DND-41 (cell line): ENCODE measurements at regions not wholly inside any gene's neighbourhood (a gene's known extent, or its start where the extent isn't known, plus 50 kb on each side); places are given as distances from the start of the nearest gene placed in this dataset.
"Not testable (repeated sequence)": the region's sequence is repeated elsewhere in the genome, so short reads cannot be mapped to it uniquely, and the experiment has no call there.

Source experiments
- ATAC-seq: fragments of 200-7000 bp; cut with Tn5 transposase; 3 replicates; pipeline ENCODE4 v1.9.1; 2021; ENCODE audit warnings: low read depth; ENCODE audit not compliant: insufficient read depth
- DNase-seq: peaks from one replicate; pipeline ENCODE4 v3.0.0-alpha.2; 2020
- H2AFZ ChIP-seq: 2 replicates; pipeline ENCODE4 v1.6.0; 2012; ENCODE audit warnings: low read depth, low read length
- H3K27ac ChIP-seq: 2 replicates; pipeline ENCODE4 v1.5.1; 2012; ENCODE audit warnings: low read length, inconsistent platforms
- H3K27me3 ChIP-seq: fragments of 200-600 bp; sonication (generic); 2 replicates; pipeline ENCODE4 v1.6.0; 2012; ENCODE audit warnings: low read length, mild to moderate bottlenecking, inconsistent platforms; ENCODE audit not compliant: insufficient read depth, poor library complexity
- H3K36me3 ChIP-seq: 2 replicates; pipeline ENCODE4 v1.5.1; 2012; ENCODE audit warnings: low read length, inconsistent platforms; ENCODE audit not compliant: insufficient read depth
- H3K4me1 ChIP-seq: 2 replicates; pipeline ENCODE4 v1.5.1; 2012; ENCODE audit warnings: mild to moderate bottlenecking, low read length; ENCODE audit not compliant: insufficient read depth
- H3K4me2 ChIP-seq: 2 replicates; pipeline ENCODE4 v1.6.0; 2012; ENCODE audit warnings: mild to moderate bottlenecking, moderate library complexity, low read length, inconsistent platforms; ENCODE audit not compliant: insufficient read depth
- H3K4me3 ChIP-seq, 2 experiments: fragments of 200-600 bp in 1 of 2; shearing (Covaris generic) in 1 of 2; 2 replicates each; pipeline ENCODE4 v1.5.1; 2012 to 2016; ENCODE audit warnings: inconsistent platforms in 2 of 2, low read length in 2 of 2, mild to moderate bottlenecking in 2 of 2, low read depth in 1 of 2, moderate library complexity in 1 of 2
- H3K79me2 ChIP-seq: 2 replicates; pipeline ENCODE4 v1.6.0; 2012; ENCODE audit warnings: low read length, inconsistent platforms; ENCODE audit not compliant: insufficient read depth
- H3K9ac ChIP-seq: 2 replicates; pipeline ENCODE4 v1.6.0; 2012; ENCODE audit warnings: low read depth, mild to moderate bottlenecking, inconsistent platforms, low read length, moderate library complexity
- H3K9me3 ChIP-seq: 2 replicates; pipeline ENCODE4 v1.5.1; 2012; ENCODE audit warnings: low read length, moderate library complexity, mild to moderate bottlenecking, inconsistent platforms; ENCODE audit not compliant: insufficient read depth, severe bottlenecking
- H4K20me1 ChIP-seq: 2 replicates; pipeline ENCODE4 v1.6.0; 2012; ENCODE audit warnings: low read length; ENCODE audit not compliant: insufficient read depth
- EZH2 ChIP-seq: IDR thresholded peaks from 3 replicates; pipeline ENCODE4 v1.6.1; 2012; ENCODE audit warnings: borderline replicate concordance, low read depth, mild to moderate bottlenecking, moderate library complexity, low read length, inconsistent platforms; ENCODE audit not compliant: severe bottlenecking
- TF ChIP-seq, protein P1 (sequence below): IDR thresholded peaks from 2 replicates; pipeline ENCODE4 v1.5.1; 2012; ENCODE audit warnings: borderline replicate concordance, low read length, moderate library complexity, mild to moderate bottlenecking; ENCODE audit not compliant: poor library complexity, severe bottlenecking; ENCODE audit errors: extremely low read depth

DNA sequence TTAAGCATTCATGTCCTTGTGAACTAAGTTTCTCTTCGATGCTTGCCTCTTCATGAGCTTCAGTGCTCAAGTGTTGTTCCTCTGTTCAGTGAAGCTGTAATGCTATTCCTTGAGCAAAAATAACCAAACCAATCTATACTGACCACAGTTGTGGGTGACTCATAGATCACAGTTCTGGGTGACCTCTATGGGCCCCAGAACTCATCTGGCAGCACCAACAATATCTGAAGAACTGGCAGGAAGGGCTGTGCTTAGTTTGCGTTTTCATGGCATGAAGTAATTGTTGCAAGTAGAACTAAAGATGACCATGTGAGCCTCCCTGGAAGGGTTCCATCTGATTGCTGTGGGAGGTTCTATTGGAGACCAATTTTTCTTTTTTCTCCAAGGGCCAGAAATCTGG, 106.2 kb downstream of the CCNG2 start:
- Histone ChIP-seq H4K20me1 (no peaks in the 10 kb centered on the region), H3K79me2 (no peaks in the 10 kb centered on the region), H3K4me3 (no peak overlapping the region), H3K4me2 (no peak overlapping the region), H3K36me3 (no peaks in the 10 kb centered on the region), H3K9ac (no peak overlapping the region), H3K27me3 (no peaks in the 10 kb centered on the region), H2AFZ (no peak overlapping the region), H3K9me3 (no peaks in the 10 kb centered on the region), H3K27ac (no peak overlapping the region), H3K4me1 (no peaks in the 10 kb centered on the region)
- ATAC-seq (no peak), DNase-seq (no peak)
- no peak for TF ChIP-seq EZH2
- TF ChIP-seq, protein P1, sequence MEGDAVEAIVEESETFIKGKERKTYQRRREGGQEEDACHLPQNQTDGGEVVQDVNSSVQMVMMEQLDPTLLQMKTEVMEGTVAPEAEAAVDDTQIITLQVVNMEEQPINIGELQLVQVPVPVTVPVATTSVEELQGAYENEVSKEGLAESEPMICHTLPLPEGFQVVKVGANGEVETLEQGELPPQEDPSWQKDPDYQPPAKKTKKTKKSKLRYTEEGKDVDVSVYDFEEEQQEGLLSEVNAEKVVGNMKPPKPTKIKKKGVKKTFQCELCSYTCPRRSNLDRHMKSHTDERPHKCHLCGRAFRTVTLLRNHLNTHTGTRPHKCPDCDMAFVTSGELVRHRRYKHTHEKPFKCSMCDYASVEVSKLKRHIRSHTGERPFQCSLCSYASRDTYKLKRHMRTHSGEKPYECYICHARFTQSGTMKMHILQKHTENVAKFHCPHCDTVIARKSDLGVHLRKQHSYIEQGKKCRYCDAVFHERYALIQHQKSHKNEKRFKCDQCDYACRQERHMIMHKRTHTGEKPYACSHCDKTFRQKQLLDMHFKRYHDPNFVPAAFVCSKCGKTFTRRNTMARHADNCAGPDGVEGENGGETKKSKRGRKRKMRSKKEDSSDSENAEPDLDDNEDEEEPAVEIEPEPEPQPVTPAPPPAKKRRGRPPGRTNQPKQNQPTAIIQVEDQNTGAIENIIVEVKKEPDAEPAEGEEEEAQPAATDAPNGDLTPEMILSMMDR, result no peak

DNA sequence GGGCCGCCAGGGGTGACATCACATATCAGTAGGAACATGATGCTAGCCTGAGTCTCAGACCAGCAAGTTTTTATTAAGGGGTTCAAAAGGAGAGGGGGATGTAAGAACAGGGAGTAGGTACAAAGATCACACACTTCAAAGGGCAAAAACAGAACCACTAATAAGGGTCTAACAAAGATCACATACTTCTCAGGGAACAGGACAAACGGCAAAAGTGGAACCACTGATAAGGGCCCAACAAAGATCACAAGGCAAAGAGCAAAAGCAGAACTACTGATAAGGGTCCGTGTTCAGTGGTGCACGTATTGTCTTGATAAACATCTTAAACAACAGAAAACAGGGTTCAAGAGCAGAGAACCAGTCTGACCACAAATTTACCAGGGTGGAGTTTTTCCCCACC, 107.0 kb downstream of the CCNG2 start:
- not testable (repeated sequence) for H3K27ac ChIP-seq, H2AFZ ChIP-seq, H3K9ac ChIP-seq, DNase-seq, H3K27me3 ChIP-seq, H3K4me2 ChIP-seq, H3K4me1 ChIP-seq, H4K20me1 ChIP-seq, H3K36me3 ChIP-seq, ATAC-seq, H3K79me2 ChIP-seq, H3K9me3 ChIP-seq, H3K4me3 ChIP-seq

DNA sequence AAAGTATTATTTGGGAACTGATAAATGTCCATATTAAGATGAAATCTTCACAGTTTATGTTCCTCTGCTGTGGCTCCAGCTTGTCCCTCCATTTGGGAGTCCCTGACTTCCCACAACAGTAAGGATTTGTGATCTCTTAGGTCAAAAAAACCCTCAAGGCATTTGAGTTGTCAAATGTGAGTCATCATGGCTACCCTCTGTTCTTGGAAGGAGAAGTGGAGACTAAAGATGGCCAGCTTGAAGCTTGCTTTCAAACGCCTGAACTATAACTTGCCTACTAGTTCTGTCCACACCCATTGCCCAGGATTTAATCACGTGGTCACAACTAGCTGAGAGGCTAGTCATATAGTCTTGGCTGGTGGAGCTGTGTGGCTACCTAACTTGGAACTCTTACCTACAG, 107.8 kb downstream of the CCNG2 start:
- Histone ChIP-seq H3K4me3 (no peak overlapping the region), H3K36me3 (no peaks in the 10 kb centered on the region), H3K4me2 (no peak overlapping the region), H3K9me3 (no peaks in the 10 kb centered on the region), H3K79me2 (no peaks in the 10 kb centered on the region), H4K20me1 (no peaks in the 10 kb centered on the region), H3K9ac (no peak overlapping the region), H3K27me3 (no peaks in the 10 kb centered on the region), H3K27ac (no peak overlapping the region), H2AFZ (no peak overlapping the region), H3K4me1 (no peaks in the 10 kb centered on the region)
- no peak for DNase-seq
- no peak for ATAC-seq
- TF ChIP-seq EZH2, result no peak
- TF ChIP-seq, protein P1, result no peak

DNA sequence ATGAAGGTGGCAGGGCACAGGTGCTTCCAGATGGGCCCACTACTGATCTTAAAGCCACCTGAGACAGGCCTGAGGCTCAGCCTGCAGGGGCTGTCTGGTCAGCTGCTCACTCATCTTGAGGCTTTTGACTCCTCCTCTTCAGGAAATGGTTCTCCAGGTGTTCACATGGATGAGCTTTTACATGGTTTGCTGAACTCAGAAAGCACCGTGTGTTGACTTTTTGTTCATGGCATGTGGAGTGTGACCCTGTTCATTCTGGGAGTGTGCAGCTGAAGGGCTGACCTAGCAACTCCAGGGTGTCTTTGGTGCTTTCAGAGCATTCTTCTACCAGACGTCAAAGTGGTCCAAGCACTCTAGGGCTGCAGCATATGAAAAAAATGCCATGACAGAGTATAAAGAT, 111.1 kb downstream of the CCNG2 start:
- Histone ChIP-seq H3K79me2 (no peaks in the 10 kb centered on the region), H3K4me2 (no peak overlapping the region), H3K9me3 (no peaks in the 10 kb centered on the region), H3K36me3 (no peaks in the 10 kb centered on the region), H3K27ac (no peak overlapping the region), H4K20me1 (no peaks in the 10 kb centered on the region), H3K4me1 (no peaks in the 10 kb centered on the region), H2AFZ (no peak overlapping the region), H3K4me3 (no peak overlapping the region), H3K9ac (no peak overlapping the region), H3K27me3 (no peaks in the 10 kb centered on the region)
- DNase-seq (no peak), ATAC-seq (no peak)
- TF ChIP-seq, protein P1, result no peak
- no peak for TF ChIP-seq EZH2
